ENCODE measurements at regions not wholly inside any gene's neighbourhood (a gene's known extent, or its start where the extent isn't known, plus 50 kb on each side); places are given as distances from the start of the nearest gene placed in this dataset.

- DNase-seq (ENCODE audit: low read depth in 4 of 4, low spot score in 1 of 4), result no peak
Observed at GRCh38 chr2:176501617-176502016, 232.4 kb downstream of the MTX2 start.

GRCh38 chr2:176502619-176503018 lies 233.4 kb downstream of the MTX2 start:
- no peak for DNase-seq (ENCODE audit: low read depth in 4 of 4, low spot score in 1 of 4)

GRCh38 chr2:176503776-176504175 lies 234.5 kb downstream of the MTX2 start:
- no peak for DNase-seq (ENCODE audit: low read depth in 4 of 4, low spot score in 1 of 4)

GRCh38 chr2:176504440-176504839 lies 235.2 kb downstream of the MTX2 start:
- no peak for DNase-seq (ENCODE audit: low read depth in 4 of 4, low spot score in 1 of 4)

- no peak for DNase-seq (ENCODE audit: low read depth in 4 of 4, low spot score in 1 of 4)
Observed at GRCh38 chr2:176507786-176508185, 238.5 kb downstream of the MTX2 start.

- no peak for DNase-seq (ENCODE audit: low read depth in 4 of 4, low spot score in 1 of 4)
Observed at GRCh38 chr2:176508374-176508773, 239.1 kb downstream of the MTX2 start.

- no peak for DNase-seq (ENCODE audit: low read depth in 4 of 4, low spot score in 1 of 4)
Observed at GRCh38 chr2:176508984-176509740, 239.9 kb downstream of the MTX2 start.

GRCh38 chr2:176514276-176514675 lies 245.0 kb downstream of the MTX2 start:
- no peak for DNase-seq (ENCODE audit: low read depth in 4 of 4, low spot score in 1 of 4)

- DNase-seq (ENCODE audit: low read depth in 4 of 4, low spot score in 1 of 4), result no peak
Observed at GRCh38 chr2:176514805-176515500, 245.7 kb downstream of the MTX2 start.

- DNase-seq (ENCODE audit: low read depth in 4 of 4, low spot score in 1 of 4), result no peak
Observed at GRCh38 chr2:176516051-176516602, 246.9 kb downstream of the MTX2 start.

- no peak for DNase-seq (ENCODE audit: low read depth in 4 of 4, low spot score in 1 of 4)
Observed at GRCh38 chr2:176518823-176519222, 249.6 kb downstream of the MTX2 start.

- no peak for DNase-seq (ENCODE audit: low read depth in 4 of 4, low spot score in 1 of 4)
Observed at GRCh38 chr2:176521878-176522670, 252.8 kb downstream of the MTX2 start.

GRCh38 chr2:176525086-176525485 lies 255.8 kb downstream of the MTX2 start:
- DNase-seq (ENCODE audit: low read depth in 4 of 4, low spot score in 1 of 4), result no peak

GRCh38 chr2:176526995-176527901 lies 258.0 kb downstream of the MTX2 start:
- DNase-seq (ENCODE audit: low read depth in 4 of 4, low spot score in 1 of 4), result no peak

GRCh38 chr2:176531608-176532007 lies 262.4 kb downstream of the MTX2 start:
- DNase-seq (ENCODE audit: low read depth in 4 of 4, low spot score in 1 of 4), result no peak

GRCh38 chr2:176533505-176534193 lies 264.4 kb downstream of the MTX2 start:
- no peak for DNase-seq (ENCODE audit: low read depth in 4 of 4, low spot score in 1 of 4)

GRCh38 chr2:176534798-176535466 lies 265.7 kb downstream of the MTX2 start:
- DNase-seq (ENCODE audit: low read depth in 4 of 4, low spot score in 1 of 4), result no peak

GRCh38 chr2:176535467-176536113 lies 266.3 kb downstream of the MTX2 start:
- DNase-seq (ENCODE audit: low read depth in 4 of 4, low spot score in 1 of 4), result no peak

Measured in stimulated activated CD4-positive, alpha-beta T cell treated with anti-CD3 and anti-CD28 coated beads, Interleukin-1b, Interleukin-23, amount 100 ng/mL, for 24 hours (primary cell).